ENCODE measurements at regions not wholly inside any gene's neighbourhood (a gene's known extent, or its start where the extent isn't known, plus 50 kb on each side); places are given as distances from the start of the nearest gene placed in this dataset.

DNA sequence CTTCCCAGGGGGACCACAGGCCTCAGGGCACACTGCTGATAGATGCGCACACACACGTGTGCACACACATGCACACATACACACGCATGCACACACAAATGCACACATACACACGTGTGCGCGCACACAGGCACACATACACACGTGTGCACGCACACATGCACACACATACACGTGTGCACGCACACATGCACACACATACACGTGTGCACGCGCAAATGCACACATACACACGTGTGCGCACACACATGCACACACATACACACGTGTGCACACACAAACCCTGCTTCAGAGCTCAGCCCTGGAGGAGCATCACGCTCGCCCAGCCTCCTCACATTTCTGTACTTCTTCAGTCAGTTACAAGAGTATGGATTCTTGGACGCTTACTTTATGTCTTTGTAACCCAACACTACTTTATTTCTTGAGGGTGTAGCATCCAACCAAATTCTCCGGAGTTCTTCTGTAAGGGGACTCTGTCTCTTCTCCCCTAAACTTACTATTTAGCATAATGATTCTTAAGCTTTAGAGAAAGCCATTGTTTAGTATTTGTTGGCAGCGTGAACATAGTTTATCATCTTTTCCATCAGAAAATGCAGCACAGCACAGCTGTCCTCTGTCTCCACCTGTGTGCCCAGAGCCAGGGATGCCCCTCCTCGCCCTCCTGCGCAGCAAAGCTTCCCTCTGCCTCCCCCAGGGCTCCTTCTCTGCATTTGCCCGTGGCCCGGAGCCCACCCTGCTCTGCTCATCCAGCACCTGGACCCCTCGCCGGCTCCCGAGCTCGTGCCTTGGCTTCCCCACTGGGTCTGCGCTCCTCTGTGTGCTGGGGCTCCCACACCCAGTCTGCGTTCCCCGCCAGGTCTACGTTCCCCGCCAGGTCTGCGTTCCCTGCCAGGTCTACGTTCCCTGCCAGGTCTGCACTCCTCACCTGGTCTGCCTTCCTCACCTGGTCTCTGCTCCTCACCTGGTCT is 74.4 kb upstream of the CTDP1 start:
- TF ChIP-seq CTCF (optimal IDR thresholded peaks at IDR 0.05 in 1 of 3, IDR thresholded peaks at IDR 0.05 in 1 of 3, conservative IDR thresholded peaks at IDR 0.05 in 1 of 3; ENCODE audit: extremely low read depth in 1 of 3, insufficient read depth in 2 of 3, low read length in 3 of 3) (no peak), EZH2 (IDR thresholded peaks at IDR 0.05; ENCODE audit: low read length) (no peak)
